Spinal cord (tissue), 9 donors: ENCODE measurements at regions not wholly inside any gene's neighbourhood (a gene's known extent, or its start where the extent isn't known, plus 50 kb on each side); places are given as distances from the start of the nearest gene placed in this dataset.

Experiments
- DNase-seq, 6 donors: peaks; one replicate each; pipeline versions ENCODE4 v3.0.0 to v3.0.0-alpha.2; 2013 to 2015; ENCODE audit warnings: low spot score in 6 of 6, low read depth in 4 of 6
- H3K27ac ChIP-seq: one replicate; pipeline ENCODE4 v1.5.1; 2013; ENCODE audit warnings: low read depth, low read length, control low read depth
- H3K27me3 ChIP-seq: one replicate; pipeline ENCODE4 v1.6.1; 2013; ENCODE audit warnings: low read length; ENCODE audit not compliant: control insufficient read depth, insufficient read depth
- H3K36me3 ChIP-seq: one replicate; pipeline ENCODE4 v1.6.1; 2013; ENCODE audit warnings: low read length; ENCODE audit not compliant: control insufficient read depth, insufficient read depth
- H3K4me1 ChIP-seq: one replicate; pipeline ENCODE4 v1.6.1; 2013; ENCODE audit warnings: low read length; ENCODE audit not compliant: control insufficient read depth, insufficient read depth
- H3K4me3 ChIP-seq: one replicate; pipeline ENCODE4 v1.5.1; 2013; ENCODE audit warnings: low read depth, low read length, control low read depth
- H3K9me3 ChIP-seq: one replicate; pipeline ENCODE4 v1.6.1; 2013; ENCODE audit warnings: low read length; ENCODE audit not compliant: control insufficient read depth, insufficient read depth
- WGBS: methylation state at CpG from one replicate; pipeline ENCODE4 v1.1.5; 2013; ENCODE audit warnings: missing lambda C conversion rate; ENCODE audit not compliant: insufficient coverage; 5-methylcytosine and 5-hydroxymethylcytosine counted together
- donor health status: healthy.

- Histone ChIP-seq H3K27me3 (no peaks in the 10 kb centered on the region), H3K4me3 (no peak overlapping the region), H3K9me3 (peaks cover under 1% of the 10 kb centered on the region), H3K36me3 (no peaks in the 10 kb centered on the region), H3K27ac (peak overlapping the region; percentile 76), H3K4me1 (peaks cover 17% of the 10 kb centered on the region)
- peak in 1 of 6 donors; percentile 77 for DNase-seq
- 97% methylated on average over 5 of the region's 17 CpGs for WGBS
Observed at GRCh38 chr2:46814160-46814961, 101.2 kb downstream of the MCFD2 start.

GRCh38 chr2:46813680-46814079 lies 101.9 kb downstream of the MCFD2 start:
- Histone ChIP-seq H3K27ac (peak overlapping the region; percentile 76), H3K4me3 (no peak overlapping the region), H3K27me3 (no peaks in the 10 kb centered on the region), H3K4me1 (peaks cover 17% of the 10 kb centered on the region), H3K9me3 (no peaks in the 10 kb centered on the region), H3K36me3 (no peaks in the 10 kb centered on the region)
- 100% methylated on average over 4 of the region's 4 CpGs for WGBS
- no peak for DNase-seq

- Histone ChIP-seq H3K9me3 (no peaks in the 10 kb centered on the region), H3K36me3 (no peaks in the 10 kb centered on the region), H3K4me3 (no peak overlapping the region), H3K4me1 (peaks cover 17% of the 10 kb centered on the region), H3K27me3 (no peaks in the 10 kb centered on the region), H3K27ac (peak overlapping the region; percentile 49)
- WGBS: 36% methylated on average over 6 of the region's 6 CpGs
- peak in 2 of 6 donors; percentile 17 to 54 for DNase-seq
Observed at GRCh38 chr2:46813020-46813415, 102.6 kb downstream of the MCFD2 start.
